K562 (cell line): ENCODE measurements at regions not wholly inside any gene's neighbourhood (a gene's known extent, or its start where the extent isn't known, plus 50 kb on each side); places are given as distances from the start of the nearest gene placed in this dataset.

Experiments
- JUNB ChIP-seq: fragments of 450-650 bp; formaldehyde crosslinking; conservative IDR thresholded peaks from 2 replicates; pipeline ENCODE4 v1.4.0; 2020; ENCODE audit warnings: mild to moderate bottlenecking
- PCBP2 ChIP-seq: fragments of 200-400 bp; formaldehyde crosslinking; IDR thresholded peaks from 2 replicates; pipeline ENCODE4 v1.6.1; 2018; ENCODE audit warnings: low read length, low read depth, mild to moderate bottlenecking, moderate library complexity; ENCODE audit not compliant: poor library complexity, severe bottlenecking
- POLR2A ChIP-seq: fragments of 450-650 bp; conservative IDR thresholded peaks from 2 replicates; pipeline ENCODE4 v1.6.1; 2016
- TCFL5 ChIP-seq: fragments of 250-450 bp; sonication (Bioruptor Pico); conservative IDR thresholded peaks from 2 replicates; pipeline ENCODE4 v1.6.1; 2021; ENCODE audit warnings: mild to moderate bottlenecking, moderate library complexity, matching md5 sums
- ZBTB33 ChIP-seq: sonication (generic); formaldehyde crosslinking; IDR thresholded peaks from 2 replicates; pipeline ENCODE4 v1.8.1; 2023; ENCODE audit warnings: mild to moderate bottlenecking, missing genetic modification reagents
- ZNF639 ChIP-seq, 2 experiments: fragments of 200-800 bp in 1 of 2; sonication (Bioruptor generic) in 1 of 2; sonication (generic) in 1 of 2; formaldehyde crosslinking in 1 of 2; IDR thresholded peaks in 1 of 2; conservative IDR thresholded peaks in 1 of 2; 2 replicates each; pipeline versions ENCODE4 v1.5.0 to v1.6.1; 2016 to 2020; ENCODE audit warnings: missing compliant biosample characterization in 1 of 2, missing genetic modification characterization in 1 of 2, missing genetic modification reagents in 1 of 2

- no peak for TF ChIP-seq PCBP2
- TF ChIP-seq ZNF639 (CRISPR knock-in tag; conservative IDR thresholded peaks at IDR 0.05 in 1 of 2, IDR thresholded peaks at IDR 0.05 in 1 of 2), result no peak
- TF ChIP-seq POLR2A, result no peak
- TF ChIP-seq ZBTB33 (CRISPR knock-in tag), result no peak
- no peak for TF ChIP-seq JUNB (CRISPR knock-in tag)
- TF ChIP-seq TCFL5 (CRISPR knock-in tag), result no peak
These were observed 281.2 kb upstream of the PLXNA2 start for GRCh38 chr1:208525417-208525816.
